ENCODE measurements at regions not wholly inside any gene's neighbourhood (a gene's known extent, or its start where the extent isn't known, plus 50 kb on each side); places are given as distances from the start of the nearest gene placed in this dataset.
A peak's percentile ranks its signal among the peaks of the same experiment; 100 is the strongest.

DNA sequence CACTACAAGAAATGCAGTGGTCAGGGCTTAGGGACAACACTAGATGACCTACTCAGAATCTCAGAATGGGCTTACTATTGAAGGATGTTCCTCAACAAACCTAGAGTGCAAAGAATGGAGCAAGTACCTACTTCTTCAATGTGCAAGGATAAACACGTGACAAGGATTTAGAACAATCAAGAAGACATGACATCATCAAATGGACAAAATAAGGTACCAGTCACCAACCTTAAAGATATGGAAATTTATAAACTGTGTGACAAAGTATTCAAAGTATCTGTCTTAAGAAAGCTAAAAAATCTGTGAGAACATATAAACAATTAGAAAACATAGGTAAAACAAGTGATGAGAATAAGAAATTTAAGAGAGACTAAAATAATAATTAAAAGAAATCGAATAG is 656.1 kb downstream of the ZWINT start:
- DNase-seq: no peak
- Histone ChIP-seq H3K9ac (ENCODE audit: low read length) (no peak overlapping the region), H3K27me3 (replicated peaks; ENCODE audit: insufficient read depth, low read length) (no peaks in the 10 kb centered on the region), H3K9me2 (replicated peaks; ENCODE audit: insufficient read depth, low read length) (no peaks in the 10 kb centered on the region), H3K4me2 (ENCODE audit: low read depth, low read length) (no peak overlapping the region), H3F3A (ENCODE audit: insufficient read depth, low read length) (no peaks in the 10 kb centered on the region), H3K4me3 (ENCODE audit: low read length) (no peak overlapping the region), H3K9me3 (replicated peaks; ENCODE audit: insufficient read depth, low read length) (no peaks in the 10 kb centered on the region), H2AFZ (ENCODE audit: low read length) (no peak overlapping the region), H4K20me1 (ENCODE audit: insufficient read depth, low read length) (no peaks in the 10 kb centered on the region), H3K27ac (ENCODE audit: low read length) (no peak overlapping the region), H3K4me1 (ENCODE audit: low read length) (no peaks in the 10 kb centered on the region), H3K36me3 (replicated peaks; ENCODE audit: insufficient read depth, low read length) (no peaks in the 10 kb centered on the region), H3K79me2 (ENCODE audit: low read length) (no peaks in the 10 kb centered on the region)
- TF ChIP-seq EZH2phosphoT487 (IDR thresholded peaks at IDR 0.05; ENCODE audit: low read length) (no peak), EZH2 (optimal IDR thresholded peaks at IDR 0.05; ENCODE audit: low read depth, low read length) (no peak)
- TF ChIP-seq, protein P1, sequence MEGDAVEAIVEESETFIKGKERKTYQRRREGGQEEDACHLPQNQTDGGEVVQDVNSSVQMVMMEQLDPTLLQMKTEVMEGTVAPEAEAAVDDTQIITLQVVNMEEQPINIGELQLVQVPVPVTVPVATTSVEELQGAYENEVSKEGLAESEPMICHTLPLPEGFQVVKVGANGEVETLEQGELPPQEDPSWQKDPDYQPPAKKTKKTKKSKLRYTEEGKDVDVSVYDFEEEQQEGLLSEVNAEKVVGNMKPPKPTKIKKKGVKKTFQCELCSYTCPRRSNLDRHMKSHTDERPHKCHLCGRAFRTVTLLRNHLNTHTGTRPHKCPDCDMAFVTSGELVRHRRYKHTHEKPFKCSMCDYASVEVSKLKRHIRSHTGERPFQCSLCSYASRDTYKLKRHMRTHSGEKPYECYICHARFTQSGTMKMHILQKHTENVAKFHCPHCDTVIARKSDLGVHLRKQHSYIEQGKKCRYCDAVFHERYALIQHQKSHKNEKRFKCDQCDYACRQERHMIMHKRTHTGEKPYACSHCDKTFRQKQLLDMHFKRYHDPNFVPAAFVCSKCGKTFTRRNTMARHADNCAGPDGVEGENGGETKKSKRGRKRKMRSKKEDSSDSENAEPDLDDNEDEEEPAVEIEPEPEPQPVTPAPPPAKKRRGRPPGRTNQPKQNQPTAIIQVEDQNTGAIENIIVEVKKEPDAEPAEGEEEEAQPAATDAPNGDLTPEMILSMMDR (IDR thresholded peaks at IDR 0.05; ENCODE audit: low read length): no peak

- Histone ChIP-seq H3K4me1 (ENCODE audit: low read length) (no peaks in the 10 kb centered on the region), H3F3A (ENCODE audit: insufficient read depth, low read length) (no peaks in the 10 kb centered on the region), H3K27me3 (replicated peaks; ENCODE audit: insufficient read depth, low read length) (no peaks in the 10 kb centered on the region), H3K4me3 (ENCODE audit: low read length) (no peak overlapping the region), H3K27ac (ENCODE audit: low read length) (no peak overlapping the region), H3K9me3 (replicated peaks; ENCODE audit: insufficient read depth, low read length) (no peaks in the 10 kb centered on the region), H3K4me2 (ENCODE audit: low read depth, low read length) (no peak overlapping the region), H3K9ac (ENCODE audit: low read length) (no peak overlapping the region), H3K36me3 (replicated peaks; ENCODE audit: insufficient read depth, low read length) (no peaks in the 10 kb centered on the region), H2AFZ (ENCODE audit: low read length) (no peak overlapping the region), H3K79me2 (ENCODE audit: low read length) (no peaks in the 10 kb centered on the region), H3K9me2 (replicated peaks; ENCODE audit: insufficient read depth, low read length) (no peaks in the 10 kb centered on the region), H4K20me1 (ENCODE audit: insufficient read depth, low read length) (no peaks in the 10 kb centered on the region)
- peak; percentile 45 for DNase-seq
- no peak for TF ChIP-seq EZH2phosphoT487 (IDR thresholded peaks at IDR 0.05; ENCODE audit: low read length)
- TF ChIP-seq, protein P1 (IDR thresholded peaks at IDR 0.05; ENCODE audit: low read length): peak; percentile 40
These were observed 692.6 kb downstream of the ZWINT start for GRCh38 chr10:55668326-55668922.

DNA sequence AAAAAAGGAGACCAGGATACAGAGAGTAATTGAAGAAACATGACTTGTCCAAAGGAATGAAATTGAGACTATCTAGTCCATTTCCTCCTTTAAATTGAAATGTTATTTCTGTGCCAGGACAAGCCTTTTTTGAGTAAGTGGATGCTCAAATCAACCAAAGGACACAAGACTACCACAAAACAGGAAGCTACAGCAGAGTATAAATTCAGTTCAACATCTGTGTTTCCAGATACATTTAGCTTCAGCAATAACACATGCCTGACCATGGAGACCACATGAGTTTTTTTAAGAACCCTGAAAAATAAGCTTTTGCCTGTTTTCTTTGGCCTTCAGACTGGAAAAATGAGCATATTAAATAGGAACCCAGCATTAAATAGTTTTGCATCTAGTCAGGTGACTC is 707.5 kb downstream of the ZWINT start:
- Histone ChIP-seq H3K79me2 (ENCODE audit: low read length) (no peaks in the 10 kb centered on the region), H3K4me1 (ENCODE audit: low read length) (no peaks in the 10 kb centered on the region), H4K20me1 (ENCODE audit: insufficient read depth, low read length) (no peaks in the 10 kb centered on the region), H3K4me3 (ENCODE audit: low read length) (no peak overlapping the region), H3K9me2 (replicated peaks; ENCODE audit: insufficient read depth, low read length) (no peaks in the 10 kb centered on the region), H3K27me3 (replicated peaks; ENCODE audit: insufficient read depth, low read length) (no peaks in the 10 kb centered on the region), H2AFZ (ENCODE audit: low read length) (no peak overlapping the region), H3K4me2 (ENCODE audit: low read depth, low read length) (no peak overlapping the region), H3K9me3 (replicated peaks; ENCODE audit: insufficient read depth, low read length) (no peaks in the 10 kb centered on the region), H3K9ac (ENCODE audit: low read length) (no peak overlapping the region), H3F3A (ENCODE audit: insufficient read depth, low read length) (no peaks in the 10 kb centered on the region), H3K36me3 (replicated peaks; ENCODE audit: insufficient read depth, low read length) (no peaks in the 10 kb centered on the region), H3K27ac (ENCODE audit: low read length) (no peak overlapping the region)
- TF ChIP-seq EZH2 (optimal IDR thresholded peaks at IDR 0.05; ENCODE audit: low read depth, low read length) (no peak), EZH2phosphoT487 (IDR thresholded peaks at IDR 0.05; ENCODE audit: low read length) (no peak)
- TF ChIP-seq, protein P1 (IDR thresholded peaks at IDR 0.05; ENCODE audit: low read length): no peak
- peak; percentile 53 for DNase-seq
